ENCODE measurements at regions not wholly inside any gene's neighbourhood (a gene's known extent, or its start where the extent isn't known, plus 50 kb on each side); places are given as distances from the start of the nearest gene placed in this dataset.

DNA sequence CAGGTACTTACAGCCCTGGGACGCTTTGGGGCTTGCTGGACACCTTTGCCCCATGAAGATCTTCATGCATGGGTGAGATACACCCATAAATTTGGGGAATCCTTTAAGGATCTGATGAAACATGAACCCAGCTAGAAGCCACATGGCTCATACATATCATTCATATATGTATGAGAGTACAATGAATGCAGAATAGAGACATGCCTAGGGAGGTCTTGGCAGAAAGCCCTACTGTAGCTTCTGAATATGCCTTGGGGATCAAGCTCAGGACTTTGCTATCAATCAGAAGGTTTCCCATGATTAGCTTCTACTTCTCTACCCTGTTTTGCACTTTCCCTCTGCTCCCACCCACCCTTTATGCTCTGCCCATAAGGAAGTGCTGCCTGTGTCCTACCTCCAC lies 368.4 kb downstream of the LPIN1 start:
- TF ChIP-seq, protein P1, sequence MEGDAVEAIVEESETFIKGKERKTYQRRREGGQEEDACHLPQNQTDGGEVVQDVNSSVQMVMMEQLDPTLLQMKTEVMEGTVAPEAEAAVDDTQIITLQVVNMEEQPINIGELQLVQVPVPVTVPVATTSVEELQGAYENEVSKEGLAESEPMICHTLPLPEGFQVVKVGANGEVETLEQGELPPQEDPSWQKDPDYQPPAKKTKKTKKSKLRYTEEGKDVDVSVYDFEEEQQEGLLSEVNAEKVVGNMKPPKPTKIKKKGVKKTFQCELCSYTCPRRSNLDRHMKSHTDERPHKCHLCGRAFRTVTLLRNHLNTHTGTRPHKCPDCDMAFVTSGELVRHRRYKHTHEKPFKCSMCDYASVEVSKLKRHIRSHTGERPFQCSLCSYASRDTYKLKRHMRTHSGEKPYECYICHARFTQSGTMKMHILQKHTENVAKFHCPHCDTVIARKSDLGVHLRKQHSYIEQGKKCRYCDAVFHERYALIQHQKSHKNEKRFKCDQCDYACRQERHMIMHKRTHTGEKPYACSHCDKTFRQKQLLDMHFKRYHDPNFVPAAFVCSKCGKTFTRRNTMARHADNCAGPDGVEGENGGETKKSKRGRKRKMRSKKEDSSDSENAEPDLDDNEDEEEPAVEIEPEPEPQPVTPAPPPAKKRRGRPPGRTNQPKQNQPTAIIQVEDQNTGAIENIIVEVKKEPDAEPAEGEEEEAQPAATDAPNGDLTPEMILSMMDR (IDR thresholded peaks at IDR 0.05) = no peak
- TF ChIP-seq POLR2A (IDR thresholded peaks at IDR 0.05) = no peak
